MM.1S (cell line): ENCODE measurements at regions not wholly inside any gene's neighbourhood (a gene's known extent, or its start where the extent isn't known, plus 50 kb on each side); places are given as distances from the start of the nearest gene placed in this dataset.

Experiments
- EZH2 ChIP-seq: fragments of 300-600 bp; sonication (generic); optimal IDR thresholded peaks from 2 replicates; pipeline ENCODE3; 2017; ENCODE audit warnings: low read depth, mild to moderate bottlenecking, antibody characterized with exemption, low read length, mixed read lengths
- TF ChIP-seq, protein P1 (sequence below): fragments of 300-600 bp; sonication (generic); IDR thresholded peaks from 2 replicates; pipeline ENCODE4 v1.5.1; 2016; ENCODE audit warnings: antibody characterized with exemption, low read length, mixed read lengths

DNA sequence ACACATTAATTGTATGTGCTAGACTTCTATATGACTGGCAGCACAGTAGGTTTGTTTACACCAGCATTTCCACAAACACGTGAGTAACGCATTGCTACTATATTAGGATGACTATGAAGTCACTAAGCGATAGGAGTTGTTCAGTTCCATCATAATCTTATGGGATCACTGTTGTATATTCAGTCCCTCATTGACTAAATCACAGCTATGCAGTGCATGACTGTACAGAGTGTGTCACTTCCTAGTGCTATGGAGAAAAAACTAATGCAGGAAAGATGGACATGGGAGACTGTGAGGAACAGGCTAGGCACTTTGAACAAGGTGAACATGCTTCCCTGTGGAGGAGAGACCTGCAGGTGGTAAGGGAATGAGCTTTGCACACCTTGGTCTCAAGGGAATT, 259.8 kb downstream of the NUAK1 start:
- TF ChIP-seq, protein P1, sequence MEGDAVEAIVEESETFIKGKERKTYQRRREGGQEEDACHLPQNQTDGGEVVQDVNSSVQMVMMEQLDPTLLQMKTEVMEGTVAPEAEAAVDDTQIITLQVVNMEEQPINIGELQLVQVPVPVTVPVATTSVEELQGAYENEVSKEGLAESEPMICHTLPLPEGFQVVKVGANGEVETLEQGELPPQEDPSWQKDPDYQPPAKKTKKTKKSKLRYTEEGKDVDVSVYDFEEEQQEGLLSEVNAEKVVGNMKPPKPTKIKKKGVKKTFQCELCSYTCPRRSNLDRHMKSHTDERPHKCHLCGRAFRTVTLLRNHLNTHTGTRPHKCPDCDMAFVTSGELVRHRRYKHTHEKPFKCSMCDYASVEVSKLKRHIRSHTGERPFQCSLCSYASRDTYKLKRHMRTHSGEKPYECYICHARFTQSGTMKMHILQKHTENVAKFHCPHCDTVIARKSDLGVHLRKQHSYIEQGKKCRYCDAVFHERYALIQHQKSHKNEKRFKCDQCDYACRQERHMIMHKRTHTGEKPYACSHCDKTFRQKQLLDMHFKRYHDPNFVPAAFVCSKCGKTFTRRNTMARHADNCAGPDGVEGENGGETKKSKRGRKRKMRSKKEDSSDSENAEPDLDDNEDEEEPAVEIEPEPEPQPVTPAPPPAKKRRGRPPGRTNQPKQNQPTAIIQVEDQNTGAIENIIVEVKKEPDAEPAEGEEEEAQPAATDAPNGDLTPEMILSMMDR = no peak
- no peak for TF ChIP-seq EZH2
